Lower lobe of right lung (tissue), 2 donors: ENCODE measurements at regions not wholly inside any gene's neighbourhood (a gene's known extent, or its start where the extent isn't known, plus 50 kb on each side); places are given as distances from the start of the nearest gene placed in this dataset.

Experiments used
- ATAC-seq, 2 donors: fragments of 200-7000 bp; cut with Tn5 transposase; one replicate each; pipeline ENCODE4 v1.9.1; 2020 to 2022; ENCODE audit warnings: mild to moderate bottlenecking in 2 of 2, moderate library complexity in 2 of 2
- DNase-seq: peaks from one replicate; pipeline ENCODE4 v3.0.0-alpha.2; 2020
- H3K27ac ChIP-seq: fragments of 200-600 bp; one replicate; pipeline ENCODE4 v1.8.0; 2022
- H3K27me3 ChIP-seq: fragments of 200-600 bp; one replicate; pipeline ENCODE4 v1.8.0; 2022; ENCODE audit warnings: low read depth
- H3K36me3 ChIP-seq: fragments of 200-600 bp; one replicate; pipeline ENCODE4 v1.8.0; 2022; ENCODE audit warnings: mild to moderate bottlenecking
- H3K4me1 ChIP-seq: fragments of 200-600 bp; one replicate; pipeline ENCODE4 v1.8.0; 2022
- H3K4me3 ChIP-seq: fragments of 200-600 bp; one replicate; pipeline ENCODE4 v1.8.0; 2022; ENCODE audit warnings: mild to moderate bottlenecking
- H3K9me3 ChIP-seq: fragments of 200-600 bp; one replicate; pipeline ENCODE4 v1.8.0; 2022
- CTCF ChIP-seq: fragments of 200-600 bp; IDR thresholded peaks from one replicate; pipeline ENCODE4 v1.8.0; 2022; ENCODE audit warnings: antibody characterized with exemption, mild to moderate bottlenecking
- intact Hi-C: fragments of 100-400 bp; cut with DNase I; formaldehyde crosslinking; loops from one replicate; pipeline ENCODE4 v1.11.0; 2022
- donor health status: DM: no; HTN: yes; CAD: no; lungs with severe emphysema.

GRCh38 chr6:148042536-148042935, 300.1 kb upstream of the SASH1 start:
- intact Hi-C loops, result no loop called here
- Histone ChIP-seq H3K36me3 (no peaks in the 10 kb centered on the region), H3K27me3 (no peaks in the 10 kb centered on the region), H3K27ac (no peak overlapping the region), H3K4me3 (no peak overlapping the region), H3K9me3 (no peaks in the 10 kb centered on the region), H3K4me1 (no peaks in the 10 kb centered on the region)
- no peak for ATAC-seq
- DNase-seq, result no peak
- TF ChIP-seq CTCF, result no peak

GRCh38 chr6:148044261-148044751, 298.3 kb upstream of the SASH1 start:
- Histone ChIP-seq H3K4me1 (no peaks in the 10 kb centered on the region), H3K27me3 (no peaks in the 10 kb centered on the region), H3K36me3 (no peaks in the 10 kb centered on the region), H3K9me3 (no peaks in the 10 kb centered on the region), H3K27ac (no peak overlapping the region), H3K4me3 (no peak overlapping the region)
- TF ChIP-seq CTCF, result no peak
- DNase-seq (no peak), ATAC-seq (no peak)
- intact Hi-C loops, result no loop called here

GRCh38 chr6:148044921-148045320, 297.7 kb upstream of the SASH1 start:
- intact Hi-C loops, result no loop called here
- H3K27me3 ChIP-seq, result no peaks in the 10 kb centered on the region
- no peak for TF ChIP-seq CTCF
- DNase-seq, result no peak
- no peaks in the 10 kb centered on the region for H3K4me1 ChIP-seq
- no peak overlapping the region for H3K27ac ChIP-seq
- no peaks in the 10 kb centered on the region for H3K9me3 ChIP-seq
- no peaks in the 10 kb centered on the region for H3K36me3 ChIP-seq
- H3K4me3 ChIP-seq, result no peak overlapping the region
- ATAC-seq, result no peak

- no peaks in the 10 kb centered on the region for H3K4me1 ChIP-seq
- no peaks in the 10 kb centered on the region for H3K36me3 ChIP-seq
- intact Hi-C loops, result no loop called here
- TF ChIP-seq CTCF, result no peak
- ATAC-seq (no peak), DNase-seq (no peak)
- H3K9me3 ChIP-seq, result no peaks in the 10 kb centered on the region
- H3K4me3 ChIP-seq, result no peak overlapping the region
- no peak overlapping the region for H3K27ac ChIP-seq
- no peaks in the 10 kb centered on the region for H3K27me3 ChIP-seq
Observed at GRCh38 chr6:148053209-148053608, 289.4 kb upstream of the SASH1 start.

- no peak for TF ChIP-seq CTCF
- intact Hi-C loops, result no loop called here
- no peaks in the 10 kb centered on the region for H3K27me3 ChIP-seq
- H3K27ac ChIP-seq, result no peak overlapping the region
- no peak for DNase-seq
- no peak for ATAC-seq
- no peaks in the 10 kb centered on the region for H3K9me3 ChIP-seq
- no peaks in the 10 kb centered on the region for H3K36me3 ChIP-seq
- no peak overlapping the region for H3K4me3 ChIP-seq
- H3K4me1 ChIP-seq, result no peaks in the 10 kb centered on the region
Observed at GRCh38 chr6:148053796-148054195, 288.8 kb upstream of the SASH1 start.

GRCh38 chr6:148054219-148054618, 288.4 kb upstream of the SASH1 start:
- Histone ChIP-seq H3K9me3 (no peaks in the 10 kb centered on the region), H3K4me3 (no peak overlapping the region), H3K27me3 (no peaks in the 10 kb centered on the region), H3K4me1 (no peaks in the 10 kb centered on the region), H3K36me3 (no peaks in the 10 kb centered on the region), H3K27ac (no peak overlapping the region)
- intact Hi-C loops, result no loop called here
- no peak for TF ChIP-seq CTCF
- DNase-seq (no peak), ATAC-seq (no peak)
